GM19467 (cell line): ENCODE measurements at regions not wholly inside any gene's neighbourhood (a gene's known extent, or its start where the extent isn't known, plus 50 kb on each side); places are given as distances from the start of the nearest gene placed in this dataset.
"Not testable (repeated sequence)": the region's sequence is repeated elsewhere in the genome, so short reads cannot be mapped to it uniquely, and the experiment has no call there.

Source experiments
- ATAC-seq: cut with Tn5 transposase; IDR thresholded peaks from one replicate; pipeline ENCODE4 v1.9.1; 2021; ENCODE audit warnings: mild to moderate bottlenecking, moderate library complexity; ENCODE audit not compliant: unreplicated experiment

DNA sequence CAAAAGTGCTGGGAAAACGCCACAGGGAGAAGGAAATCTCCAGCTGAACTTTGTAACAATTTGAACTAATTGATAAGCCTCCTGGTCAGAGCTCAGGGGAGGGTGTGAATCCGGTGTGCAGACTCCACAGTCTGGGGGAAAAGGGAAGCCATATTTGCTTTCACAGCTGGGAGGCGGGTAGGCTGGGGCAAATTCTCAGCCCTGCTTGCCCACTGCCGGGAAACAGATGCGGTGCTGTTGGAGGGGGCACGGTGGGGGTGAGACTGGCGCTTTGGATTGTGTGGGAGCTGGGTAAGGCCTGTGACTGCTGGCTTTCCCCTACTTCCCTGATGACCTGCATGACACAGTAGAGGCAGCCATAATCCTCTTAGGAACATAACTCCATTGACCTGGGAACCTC is 134.8 kb downstream of the ADCYAP1 start:
- no peak for ATAC-seq

DNA sequence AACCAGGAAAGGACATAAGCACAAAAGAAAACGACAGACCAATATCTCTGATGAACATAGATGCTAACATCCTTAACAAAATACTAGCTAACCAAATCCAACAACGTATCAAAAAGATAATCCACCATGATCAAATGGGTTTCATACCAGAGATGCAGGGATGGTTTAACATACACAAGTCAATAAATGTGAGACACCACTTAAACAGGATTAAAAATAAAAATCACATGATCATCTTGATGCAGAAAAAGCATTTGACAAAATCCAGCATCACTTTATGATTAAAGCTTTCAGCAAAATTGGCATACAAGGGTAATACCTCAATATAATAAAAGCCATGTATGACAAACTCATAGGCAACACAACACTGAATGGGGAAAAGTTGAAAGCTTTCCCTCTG is 138.4 kb downstream of the ADCYAP1 start:
- not testable (repeated sequence) for ATAC-seq

DNA sequence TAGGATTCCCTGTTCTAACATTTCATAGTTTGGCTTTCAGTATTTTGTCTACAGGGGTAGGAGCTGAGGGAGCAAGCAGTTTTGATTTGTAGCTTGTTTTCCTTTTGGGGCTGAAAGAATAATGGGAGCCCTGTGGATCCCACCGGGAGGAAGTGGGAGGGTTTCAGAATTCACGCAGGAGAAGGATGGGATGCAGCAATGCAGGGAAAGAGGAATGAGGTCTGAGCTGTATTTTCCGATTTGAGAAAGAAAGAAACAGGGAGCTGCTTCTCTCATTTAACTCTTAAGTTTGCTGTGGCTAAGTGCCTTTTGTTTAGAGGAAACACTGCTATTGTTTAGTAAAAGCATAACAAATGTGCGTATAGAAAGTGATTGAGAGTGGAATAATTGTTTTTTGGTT is 141.0 kb downstream of the ADCYAP1 start:
- ATAC-seq: no peak

DNA sequence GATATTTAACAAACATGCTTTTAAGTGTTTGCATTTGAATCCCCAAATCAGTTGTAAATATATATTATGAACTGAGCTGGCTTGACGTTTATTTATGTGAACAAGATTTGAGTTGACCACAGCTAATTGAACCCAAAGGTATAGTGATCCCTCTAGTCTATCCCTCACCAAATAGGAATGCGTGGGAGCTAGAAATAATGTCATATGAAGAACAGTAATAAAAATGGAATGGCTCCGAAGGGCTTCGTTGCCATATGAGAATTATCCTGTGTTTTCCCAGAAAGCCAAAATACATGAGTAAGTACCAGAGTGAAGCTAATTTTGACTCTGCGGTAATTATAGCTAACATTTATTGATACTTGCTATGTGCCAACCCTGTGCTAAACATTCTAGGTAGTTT is 142.7 kb downstream of the ADCYAP1 start:
- ATAC-seq: no peak

DNA sequence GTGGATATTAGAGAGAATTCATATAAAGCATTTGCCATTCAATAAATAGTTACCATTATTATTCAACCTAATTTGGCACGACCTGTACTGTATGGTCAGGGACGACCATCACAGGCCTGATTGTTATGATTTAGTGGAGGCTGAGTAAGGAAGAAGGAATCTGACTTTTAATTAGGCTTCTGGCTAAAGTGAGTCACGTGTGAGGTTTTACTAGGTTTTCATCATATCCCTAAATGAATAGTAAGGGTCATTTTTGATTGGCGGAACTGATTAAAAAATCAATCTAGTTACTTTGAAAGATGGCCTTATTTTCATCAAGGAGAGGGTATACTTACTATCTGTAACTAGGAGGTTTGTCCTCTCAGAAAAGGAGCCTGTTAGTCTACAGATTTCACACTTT is 143.4 kb downstream of the ADCYAP1 start:
- ATAC-seq: no peak

DNA sequence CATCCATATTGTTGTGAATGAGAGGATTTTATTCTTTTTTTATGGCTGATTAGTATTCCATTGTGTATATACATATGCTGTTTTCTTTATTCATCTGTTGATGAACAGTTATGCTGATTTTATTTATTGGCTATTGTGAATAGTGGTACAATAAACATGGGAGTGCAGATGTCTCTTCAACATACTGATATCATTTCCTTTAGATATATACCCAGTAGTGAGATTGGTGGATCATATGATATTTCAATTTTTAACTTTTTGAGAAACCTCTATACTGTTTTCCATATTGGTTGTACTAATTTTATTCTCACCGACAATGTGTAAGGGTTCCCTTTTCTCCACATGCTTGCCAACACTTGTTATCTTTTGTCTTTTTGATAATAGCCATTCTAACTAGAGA is 144.5 kb downstream of the ADCYAP1 start:
- ATAC-seq: no peak

DNA sequence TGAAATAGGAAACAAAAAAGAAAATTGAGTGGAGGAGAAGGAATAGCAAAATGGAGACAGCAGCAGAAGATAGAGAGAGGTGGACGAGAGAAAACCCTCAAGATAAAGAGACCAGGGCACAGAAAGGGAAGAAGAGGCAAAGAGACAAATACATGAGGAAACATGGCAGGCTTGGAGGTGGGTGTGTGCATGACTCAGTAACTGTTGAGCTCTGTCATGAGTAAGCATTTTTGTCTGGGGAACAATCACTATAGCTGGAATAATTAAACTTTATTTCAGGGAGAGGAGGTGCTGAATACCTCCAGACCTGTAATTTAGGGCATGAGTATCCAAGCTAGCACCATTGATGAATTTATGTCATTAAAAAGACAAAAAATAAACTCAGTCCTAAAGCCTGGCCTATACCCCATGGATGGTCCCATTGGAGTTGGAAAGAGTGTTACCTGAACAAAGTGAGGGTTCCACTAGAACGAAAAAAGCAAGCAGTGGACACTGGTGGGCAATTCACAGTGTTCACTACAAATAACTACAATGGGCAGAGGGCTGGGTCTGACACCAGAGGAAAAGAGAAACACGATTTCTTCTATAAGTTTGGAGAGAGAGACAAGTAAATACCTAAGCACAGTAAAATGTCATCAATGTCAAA is 145.5 kb downstream of the ADCYAP1 start:
- no peak for ATAC-seq

DNA sequence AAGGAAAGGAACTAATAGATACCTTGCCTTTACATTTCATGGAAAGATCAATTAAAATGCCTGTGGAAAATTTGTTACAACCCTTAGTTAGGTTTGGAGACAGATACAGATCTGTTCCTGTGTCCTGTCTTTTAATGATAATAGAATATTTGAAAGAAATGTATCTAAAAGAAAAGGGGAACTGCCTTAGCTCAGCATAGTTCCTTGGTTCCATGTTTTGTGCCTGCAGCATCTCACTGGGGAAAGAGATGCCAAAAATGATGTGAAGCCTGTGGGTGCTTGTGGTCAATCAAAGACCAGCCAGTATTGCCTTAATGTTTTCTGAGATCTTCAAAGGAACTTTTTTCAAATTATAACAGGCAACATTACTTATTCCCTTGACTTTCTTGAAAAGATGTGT is 147.6 kb downstream of the ADCYAP1 start:
- ATAC-seq: no peak

DNA sequence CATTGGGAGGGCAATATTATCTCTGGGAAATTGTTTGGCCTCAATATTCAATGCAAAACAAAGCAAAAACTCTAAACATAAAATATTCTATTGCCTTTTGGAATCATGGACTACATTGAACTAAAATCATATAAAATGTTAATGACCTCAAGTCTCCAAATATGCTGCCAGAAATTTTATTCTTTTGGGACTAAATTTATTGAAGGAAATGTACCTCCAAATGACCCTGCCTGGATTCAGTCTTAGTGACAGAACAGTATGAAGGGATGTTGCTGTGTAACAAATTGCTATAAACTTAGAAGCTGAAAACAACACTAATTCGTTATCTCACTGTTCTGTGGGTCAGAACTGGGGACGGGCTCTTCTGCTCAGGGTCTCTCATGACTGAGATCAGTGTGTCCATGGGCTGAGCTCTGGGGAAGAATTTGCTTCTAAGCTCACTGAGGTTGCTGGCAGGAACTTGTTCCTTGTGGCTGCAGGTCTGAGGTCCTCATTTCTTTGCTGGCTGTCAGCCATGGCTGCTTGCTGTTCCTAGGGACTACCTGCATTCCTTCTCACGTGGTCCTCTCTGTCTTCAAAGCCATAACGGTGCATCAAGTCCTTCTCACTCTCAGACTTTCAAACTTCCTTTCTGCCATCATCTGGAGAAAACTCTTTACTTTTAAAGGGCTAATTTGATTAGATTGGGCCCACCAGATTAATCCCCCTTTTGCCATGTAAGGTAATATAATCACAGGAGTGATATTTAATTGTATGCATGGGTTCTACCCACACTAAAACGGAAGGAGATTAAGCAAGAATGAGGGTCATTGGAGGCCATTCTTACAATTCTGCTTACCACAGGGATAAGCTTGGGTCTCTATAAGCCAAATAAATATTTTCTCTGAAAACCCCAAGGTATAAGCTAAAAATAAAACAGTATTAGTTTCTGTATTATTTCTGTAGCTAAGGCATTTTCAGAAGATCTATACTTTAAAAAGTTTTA is 149.0 kb downstream of the ADCYAP1 start:
- ATAC-seq: no peak

DNA sequence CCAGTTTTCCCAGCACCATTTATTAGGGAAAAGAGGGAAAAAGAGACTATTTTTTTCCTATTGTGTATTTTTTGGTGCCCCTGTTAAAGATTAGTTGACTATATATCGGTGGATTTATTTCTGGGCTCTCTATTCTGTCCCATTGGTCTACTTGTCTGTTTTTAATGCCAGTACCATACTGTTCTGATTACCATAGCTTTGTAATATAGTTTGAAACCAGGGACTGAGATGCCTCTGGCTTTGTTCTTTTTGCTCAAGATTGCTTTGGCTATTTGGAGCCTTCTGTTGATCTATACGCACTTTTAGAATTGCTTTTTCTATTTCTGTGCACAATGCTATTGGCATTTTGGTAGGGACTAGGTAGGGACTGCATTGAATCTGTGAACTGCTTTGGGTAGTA is 151.7 kb downstream of the ADCYAP1 start:
- ATAC-seq: no peak

DNA sequence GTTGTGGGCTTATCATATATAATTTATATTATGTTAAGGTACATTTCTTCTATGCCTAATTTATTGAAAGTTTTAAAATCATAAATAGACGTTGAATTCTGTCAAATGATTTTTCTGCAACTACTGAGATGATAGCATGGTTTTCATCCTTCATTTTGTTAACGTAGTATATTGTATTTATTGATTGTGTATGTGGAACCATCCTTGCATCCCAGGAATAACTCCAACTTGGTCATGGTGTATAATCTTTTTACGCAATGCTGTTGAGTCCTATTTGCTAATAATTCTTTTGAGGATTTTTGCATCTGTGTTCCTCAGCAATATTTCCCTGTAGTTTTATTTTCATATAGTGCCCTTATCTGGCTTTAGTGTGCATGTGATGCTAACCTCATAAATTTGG is 152.7 kb downstream of the ADCYAP1 start:
- no peak for ATAC-seq

DNA sequence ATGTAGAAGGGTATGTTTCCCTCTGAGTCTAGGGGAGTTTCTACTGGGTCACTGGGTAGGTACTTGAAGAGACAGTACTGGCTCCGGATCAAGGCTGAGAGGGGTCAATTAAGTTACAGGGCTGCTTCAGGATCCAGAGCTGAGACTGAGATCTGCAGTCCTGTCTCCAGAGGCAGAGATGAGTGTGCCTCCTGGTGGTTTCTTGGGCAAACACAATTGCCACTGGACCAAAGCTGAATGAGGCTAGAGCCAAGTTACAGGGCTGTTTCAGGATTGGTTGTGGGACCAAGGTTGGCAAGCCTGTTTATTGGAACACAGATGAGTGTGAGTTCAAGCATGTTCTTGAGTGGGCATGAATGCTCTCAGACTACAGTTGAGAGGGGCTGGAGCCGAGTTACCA is 157.9 kb downstream of the ADCYAP1 start:
- no peak for ATAC-seq

DNA sequence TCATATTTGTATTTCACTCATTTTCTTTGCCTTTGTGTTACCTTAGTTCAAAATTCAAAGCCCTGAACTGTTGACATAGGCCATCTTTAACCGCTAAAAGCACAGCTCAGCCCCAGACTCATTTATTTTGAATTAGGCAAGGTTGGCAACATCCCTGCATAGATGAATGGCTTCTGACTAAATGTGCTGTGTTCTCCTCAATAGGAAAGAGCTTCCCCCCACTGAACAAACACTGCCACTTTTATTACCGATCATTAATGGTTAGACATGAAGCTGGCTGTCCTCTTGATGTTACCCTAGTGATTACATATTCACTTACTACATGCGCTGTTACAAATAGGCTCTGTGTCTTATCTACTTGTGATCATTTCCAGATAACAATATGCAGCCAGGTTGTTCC is 170.7 kb downstream of the ADCYAP1 start:
- ATAC-seq: no peak

DNA sequence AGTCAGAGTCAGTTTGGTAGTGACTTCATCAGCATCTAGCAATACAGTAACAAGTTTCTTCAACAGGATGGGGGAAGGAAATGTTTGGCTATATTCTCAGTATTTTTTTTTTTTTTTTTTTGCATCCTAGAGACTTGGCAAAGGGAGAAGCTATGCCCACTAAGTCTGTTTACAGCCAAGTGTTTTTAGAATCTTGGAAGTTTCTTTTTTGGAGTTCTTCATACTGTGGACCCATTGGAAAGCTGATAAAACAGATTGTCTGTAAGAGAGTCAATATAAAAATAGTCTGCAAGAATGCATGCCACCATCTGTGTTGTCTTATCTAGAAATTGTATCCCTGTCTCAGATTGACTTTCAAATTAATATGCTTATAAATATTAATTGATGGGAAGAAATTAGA is 171.2 kb downstream of the ADCYAP1 start:
- no peak for ATAC-seq

DNA sequence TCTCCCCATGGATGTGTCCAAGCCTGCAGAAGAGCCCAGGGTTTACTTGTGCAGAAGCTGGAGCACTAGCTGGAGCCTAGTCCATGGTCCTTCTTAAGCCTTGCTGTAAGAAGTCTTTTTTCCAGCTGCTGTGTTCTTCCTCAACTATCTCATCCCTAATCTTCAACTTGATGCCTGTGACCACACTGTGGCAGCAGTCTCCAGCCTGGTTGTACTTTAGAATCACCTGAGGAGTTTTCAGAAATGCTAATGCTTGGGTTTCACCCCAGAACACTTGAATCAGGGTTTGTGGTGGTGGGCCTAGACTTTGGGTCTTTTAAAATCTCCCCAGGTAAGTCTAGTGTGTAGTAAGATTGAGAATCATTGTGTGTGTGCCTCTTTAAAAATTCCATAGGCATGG is 173.6 kb downstream of the ADCYAP1 start:
- ATAC-seq: no peak

DNA sequence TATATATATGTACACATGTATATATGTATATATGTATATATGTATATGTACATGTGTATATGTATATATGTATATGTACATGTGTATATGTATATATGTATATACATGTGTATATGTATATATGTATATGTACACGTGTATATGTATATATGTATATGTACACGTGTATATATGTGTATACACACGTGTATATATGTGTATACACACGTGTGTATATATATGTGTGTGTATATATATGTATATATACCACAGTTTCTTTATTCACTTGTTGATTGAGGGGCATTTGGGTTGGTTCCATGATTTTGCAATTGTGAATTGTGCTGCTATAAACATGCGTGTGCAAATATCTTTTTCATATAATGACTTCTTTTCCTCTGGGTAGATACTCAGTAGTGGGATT is 179.0 kb downstream of the ADCYAP1 start:
- ATAC-seq: not testable (repeated sequence)

DNA sequence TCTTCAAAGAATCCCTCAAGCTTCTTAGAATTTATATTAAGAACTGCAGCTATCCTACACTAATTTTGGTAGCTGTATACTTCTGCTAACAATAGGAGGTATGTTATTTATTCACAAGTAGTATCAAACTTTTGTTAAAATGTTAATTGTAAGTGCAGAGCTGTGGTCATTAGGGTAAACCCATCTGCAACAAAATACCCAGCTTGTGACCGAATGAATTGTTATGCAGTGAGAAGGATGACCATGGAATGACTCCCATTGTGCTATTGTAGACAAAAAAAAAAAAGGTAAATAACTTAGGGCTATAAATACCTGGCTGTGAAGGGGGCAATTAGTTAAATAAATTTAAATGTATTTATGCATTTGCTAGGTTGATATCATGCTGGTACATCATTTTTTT is 186.1 kb downstream of the ADCYAP1 start:
- no peak for ATAC-seq

DNA sequence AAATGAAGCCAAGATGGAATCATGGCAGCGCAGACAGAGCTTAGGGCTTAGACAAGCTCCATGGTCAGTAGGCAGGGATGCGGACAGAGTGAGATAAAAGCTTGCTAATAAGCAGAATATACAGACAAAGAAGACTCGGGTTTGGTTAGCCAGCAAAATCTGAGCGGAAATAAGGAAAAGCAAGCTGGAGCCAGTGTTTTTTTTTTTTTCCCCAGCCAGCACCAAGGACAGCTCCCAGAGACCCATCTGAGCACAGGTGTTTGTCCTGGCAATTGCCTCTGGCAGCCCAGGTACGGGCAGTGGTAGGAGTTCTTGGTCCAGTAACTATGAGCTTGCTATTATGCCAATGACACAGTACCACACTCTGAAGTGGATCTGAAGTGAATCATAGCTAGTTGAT is 187.6 kb downstream of the ADCYAP1 start:
- no peak for ATAC-seq

DNA sequence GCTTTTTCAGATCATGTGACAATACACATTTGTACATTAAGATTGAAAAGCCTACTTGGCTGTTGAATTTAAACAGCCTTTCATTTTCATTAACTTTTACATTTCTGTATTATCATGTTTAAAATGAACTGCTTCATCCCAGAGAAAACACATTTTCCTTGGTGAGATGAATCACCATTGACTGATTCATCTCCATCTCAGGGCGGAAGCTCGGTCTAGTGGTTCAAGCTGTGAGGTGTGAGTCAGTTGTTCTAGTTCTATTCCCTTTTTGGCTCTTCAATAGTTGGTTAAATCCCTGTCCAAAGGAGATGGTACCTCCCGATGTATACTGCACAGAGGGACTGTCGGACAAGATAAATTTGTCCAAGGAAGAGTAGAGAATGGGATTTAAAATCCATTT is 189.7 kb downstream of the ADCYAP1 start:
- no peak for ATAC-seq

DNA sequence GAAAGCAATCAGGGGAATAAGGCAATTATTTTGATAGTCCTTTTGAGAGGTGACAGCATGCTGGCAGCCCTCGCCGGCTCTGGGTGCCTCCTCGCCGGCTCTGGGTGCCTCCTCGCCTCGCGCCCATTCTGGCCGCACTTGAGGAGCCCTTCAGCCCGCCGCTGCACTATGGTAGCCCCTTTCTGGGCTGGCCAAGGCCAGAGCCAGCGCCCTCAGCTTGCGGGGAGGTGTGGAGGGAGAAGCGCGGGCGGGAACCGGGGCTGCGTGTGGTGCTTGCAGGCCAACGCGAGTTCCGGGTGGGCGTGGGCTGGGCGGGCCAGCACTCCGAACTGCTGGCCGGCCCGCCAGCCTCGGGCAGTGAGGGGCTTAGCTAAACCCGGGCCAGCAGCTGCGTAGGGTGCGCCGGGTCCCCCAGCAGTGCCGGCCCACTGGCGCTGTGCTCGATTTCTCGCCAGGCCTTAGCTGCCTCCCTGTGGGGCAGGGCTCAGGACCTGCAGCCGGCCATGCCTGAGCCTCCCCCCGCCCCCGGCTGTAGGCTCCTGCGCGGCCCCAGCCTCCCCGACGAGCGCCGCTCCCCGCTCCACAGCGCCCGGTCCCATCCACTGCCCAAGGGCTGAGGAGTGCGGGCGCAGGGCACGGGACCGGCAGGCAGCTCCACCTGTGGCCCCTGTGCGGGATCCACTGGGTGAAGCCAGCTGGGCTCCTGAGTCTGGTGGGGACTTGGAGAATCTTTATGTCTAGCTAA is 193.5 kb downstream of the ADCYAP1 start:
- ATAC-seq: not testable (repeated sequence)

DNA sequence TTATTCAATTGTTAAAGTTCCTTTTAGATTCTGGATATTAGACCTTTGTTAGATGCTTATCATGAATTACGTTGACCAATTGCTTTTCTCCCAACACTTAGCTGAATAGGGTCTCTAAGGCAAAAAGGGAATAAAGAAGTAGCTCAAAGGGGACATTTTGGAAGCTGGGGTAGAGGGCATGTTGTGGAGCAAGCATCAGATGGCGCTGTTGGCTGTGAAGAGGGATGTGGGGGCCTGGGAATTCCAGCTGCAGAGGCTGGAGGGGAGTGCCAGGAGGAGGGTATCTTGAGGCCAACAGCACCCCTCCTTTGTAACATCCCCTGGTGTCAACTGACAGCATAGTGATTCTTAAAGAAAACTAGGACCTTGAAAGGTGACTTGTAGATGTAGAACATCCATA is 198.2 kb downstream of the ADCYAP1 start:
- no peak for ATAC-seq

DNA sequence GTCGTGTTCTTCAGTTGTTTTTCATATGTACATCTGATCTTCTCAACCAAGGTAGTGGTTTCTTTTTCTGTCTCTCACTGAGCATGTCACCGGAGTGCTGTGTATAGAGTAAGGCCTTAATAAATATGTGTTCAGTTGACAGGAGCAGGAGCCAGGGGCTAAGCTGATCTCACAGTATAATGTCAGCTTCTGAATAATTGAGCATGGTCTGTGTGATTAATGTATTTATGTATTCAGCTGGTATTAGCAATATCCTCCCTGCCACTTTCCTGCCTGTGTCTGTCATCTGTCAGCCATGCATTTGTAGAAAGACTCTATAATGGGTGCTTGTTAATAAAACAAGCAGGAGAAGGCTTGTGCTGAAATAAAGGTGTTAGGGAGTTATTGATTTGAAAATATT is 198.9 kb downstream of the ADCYAP1 start:
- ATAC-seq: no peak
